Lower lobe of right lung (tissue), 2 donors: ENCODE measurements at regions not wholly inside any gene's neighbourhood (a gene's known extent, or its start where the extent isn't known, plus 50 kb on each side); places are given as distances from the start of the nearest gene placed in this dataset.
A peak's percentile ranks its signal among the peaks of the same experiment; 100 is the strongest.

Experiments used
- ATAC-seq, 2 donors: fragments of 200-7000 bp; cut with Tn5 transposase; one replicate each; pipeline ENCODE4 v1.9.1; 2020 to 2022; ENCODE audit warnings: mild to moderate bottlenecking in 2 of 2, moderate library complexity in 2 of 2
- DNase-seq: peaks from one replicate; pipeline ENCODE4 v3.0.0-alpha.2; 2020
- H3K27ac ChIP-seq: fragments of 200-600 bp; one replicate; pipeline ENCODE4 v1.8.0; 2022
- H3K27me3 ChIP-seq: fragments of 200-600 bp; one replicate; pipeline ENCODE4 v1.8.0; 2022; ENCODE audit warnings: low read depth
- H3K36me3 ChIP-seq: fragments of 200-600 bp; one replicate; pipeline ENCODE4 v1.8.0; 2022; ENCODE audit warnings: mild to moderate bottlenecking
- H3K4me1 ChIP-seq: fragments of 200-600 bp; one replicate; pipeline ENCODE4 v1.8.0; 2022
- H3K4me3 ChIP-seq: fragments of 200-600 bp; one replicate; pipeline ENCODE4 v1.8.0; 2022; ENCODE audit warnings: mild to moderate bottlenecking
- H3K9me3 ChIP-seq: fragments of 200-600 bp; one replicate; pipeline ENCODE4 v1.8.0; 2022
- CTCF ChIP-seq: fragments of 200-600 bp; IDR thresholded peaks from one replicate; pipeline ENCODE4 v1.8.0; 2022; ENCODE audit warnings: antibody characterized with exemption, mild to moderate bottlenecking
- intact Hi-C: fragments of 100-400 bp; cut with DNase I; formaldehyde crosslinking; loops from one replicate; pipeline ENCODE4 v1.11.0; 2022
- donor health status: DM: no; HTN: yes; CAD: no; lungs with severe emphysema.

GRCh38 chr15:77825546-77825945 is 192.8 kb upstream of the LINGO1 start:
- Histone ChIP-seq H3K36me3 (no peaks in the 10 kb centered on the region), H3K9me3 (no peaks in the 10 kb centered on the region), H3K4me1 (no peaks in the 10 kb centered on the region), H3K27me3 (peaks cover 22% of the 10 kb centered on the region), H3K27ac (no peak overlapping the region), H3K4me3 (no peak overlapping the region)
- no peak for TF ChIP-seq CTCF
- ATAC-seq, result no peak
- peak; percentile 33 for DNase-seq
- intact Hi-C loops, result no loop called here

DNA sequence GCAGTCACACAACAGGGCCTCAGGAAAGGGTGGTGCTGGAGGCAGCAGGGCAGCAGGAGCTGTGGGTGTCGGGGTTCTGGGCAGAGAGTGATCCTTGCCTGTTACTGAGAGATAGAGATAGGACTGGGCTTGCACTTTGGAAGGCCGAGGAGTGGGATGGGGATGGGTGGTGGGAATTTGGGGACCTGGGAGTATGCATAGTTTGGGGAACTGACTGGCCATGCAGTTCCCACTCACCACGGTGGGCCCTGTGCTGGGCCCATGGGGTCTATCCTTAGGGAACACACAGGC is 192.5 kb upstream of the LINGO1 start:
- Histone ChIP-seq H3K4me3 (no peak overlapping the region), H3K4me1 (peaks cover 2% of the 10 kb centered on the region), H3K27me3 (peaks cover 26% of the 10 kb centered on the region), H3K36me3 (no peaks in the 10 kb centered on the region), H3K9me3 (no peaks in the 10 kb centered on the region), H3K27ac (no peak overlapping the region)
- no peak for TF ChIP-seq CTCF
- ATAC-seq (no peak), DNase-seq (peak; percentile 12)
- intact Hi-C loops, result no loop called here

- no peak for DNase-seq
- no peaks in the 10 kb centered on the region for H3K9me3 ChIP-seq
- no peak overlapping the region for H3K27ac ChIP-seq
Observed at GRCh38 chr15:77824361-77825251, 191.9 kb upstream of the LINGO1 start.

DNA sequence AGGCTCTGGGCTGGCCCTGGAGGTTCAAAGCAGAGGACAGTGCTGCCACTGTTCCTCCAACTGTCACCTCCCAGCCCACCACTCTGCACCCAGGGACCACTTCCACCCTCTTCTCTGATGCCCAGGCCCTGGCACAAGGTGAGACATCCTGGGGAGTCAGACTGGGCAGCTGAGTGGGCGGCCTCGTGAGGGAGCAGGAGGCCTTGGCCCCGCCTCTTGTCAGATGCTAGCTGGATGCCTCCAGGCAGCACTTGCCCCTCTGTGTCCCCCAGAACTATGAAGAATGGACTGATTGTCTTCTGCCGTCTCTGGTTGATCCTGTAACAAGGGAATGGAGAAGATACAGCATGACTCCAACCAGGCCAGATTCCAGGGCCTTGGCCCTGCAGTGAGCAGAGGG is 191.0 kb upstream of the LINGO1 start:
- ATAC-seq (no peak), DNase-seq (no peak)
- Histone ChIP-seq H3K36me3 (no peaks in the 10 kb centered on the region), H3K4me1 (peaks cover 7% of the 10 kb centered on the region), H3K9me3 (no peaks in the 10 kb centered on the region), H3K4me3 (no peak overlapping the region), H3K27me3 (peaks cover 38% of the 10 kb centered on the region), H3K27ac (no peak overlapping the region)
- TF ChIP-seq CTCF, result no peak
- intact Hi-C loops, result no loop called here

More at GRCh38 chr15:77824361-77825251, 191.9 kb upstream of the LINGO1 start:
- no peak for ATAC-seq
- no peak for TF ChIP-seq CTCF
- intact Hi-C loops, result no loop called here
- Histone ChIP-seq H3K36me3 (no peaks in the 10 kb centered on the region), H3K4me3 (no peak overlapping the region), H3K27me3 (peaks cover 32% of the 10 kb centered on the region), H3K4me1 (peaks cover 7% of the 10 kb centered on the region)

GRCh38 chr15:77822631-77823230 is 190.0 kb upstream of the LINGO1 start:
- Histone ChIP-seq H3K27me3 (peaks cover 48% of the 10 kb centered on the region), H3K36me3 (no peaks in the 10 kb centered on the region), H3K27ac (no peak overlapping the region), H3K4me1 (peaks cover 7% of the 10 kb centered on the region), H3K4me3 (no peak overlapping the region), H3K9me3 (no peaks in the 10 kb centered on the region)
- TF ChIP-seq CTCF, result no peak
- ATAC-seq (no peak), DNase-seq (no peak)
- intact Hi-C loops, result no loop called here
